HCT116 (cell line): ENCODE measurements at regions not wholly inside any gene's neighbourhood (a gene's known extent, or its start where the extent isn't known, plus 50 kb on each side); places are given as distances from the start of the nearest gene placed in this dataset.

Experiments
- ATAC-seq: fragments of 200-7000 bp; cut with Tn5 transposase; 2 replicates; pipeline ENCODE4 v1.9.1; 2020; ENCODE audit warnings: mild to moderate bottlenecking, moderate library complexity
- BruUV-seq: library from RNA; stranded (reverse); fragments of 400-500 nt; replicated peaks from 2 replicates; lab custom pipeline; 2021; lab: Mats Ljungman, UMichigan
- CTCF ChIA-PET: fragments of 300-600 bp; sonication (Branson Sonifier 250); formaldehyde crosslinking; loops from one replicate; lab custom pipeline; 2021; ENCODE audit warnings: antibody characterized with exemption; lab: Charles Lee
- POLR2A ChIA-PET: fragments of 300-600, 350-600 bp; sonication (Branson Sonifier 250); formaldehyde crosslinking; loops from one replicate; lab custom pipeline; 2021; ENCODE audit warnings: antibody characterized with exemption; lab: Charles Lee
- RAD21 ChIA-PET, 2 experiments: fragments of 300-600 bp; sonication (Branson Sonifier 250); formaldehyde crosslinking; loops; one replicate each; lab custom pipeline; 2023; ENCODE audit warnings: low total read pairs in 2 of 2; ENCODE audit not compliant: uncharacterized antibody in 2 of 2, unreplicated experiment in 2 of 2, low non-redundant PET in 1 of 2; lab: Charles Lee
- DNase-seq: peaks from one replicate; pipeline ENCODE4 v3.0.0-alpha.2; 2010; ENCODE audit warnings: low read depth, low spot score
- H2AFZ ChIP-seq: fragments of 200-600 bp; shearing (Covaris generic), sonication (generic); 2 replicates; pipeline ENCODE4 v1.6.1; 2017; ENCODE audit warnings: low read depth, mixed run types, mixed read lengths, antibody characterized with exemption, low read length; ENCODE audit not compliant: poor library complexity, severe bottlenecking
- H3K27ac ChIP-seq: 2 replicates; pipeline ENCODE4 v1.5.1; 2012; ENCODE audit warnings: low read depth, low read length
- H3K27me3 ChIP-seq: fragments of 200-600 bp; sonication (generic); 2 replicates; pipeline ENCODE4 v1.6.1; 2016; ENCODE audit warnings: mixed run types, low read length, mixed read lengths; ENCODE audit not compliant: insufficient read depth
- H3K36me3 ChIP-seq, 2 experiments: fragments of 200-500 bp in 1 of 2; fragments of 200-600 bp in 1 of 2; sonication (Bioruptor generic) in 1 of 2; sonication (generic) in 1 of 2; 2 replicates each; pipeline versions ENCODE4 v1.5.1 to v1.6.1; 2014 to 2016; ENCODE audit warnings: low read length in 2 of 2, inconsistent platforms in 1 of 2, mixed read lengths in 1 of 2, mixed run types in 1 of 2; ENCODE audit not compliant: insufficient read depth in 2 of 2, control insufficient read depth in 1 of 2
- H3K4me1 ChIP-seq, 2 experiments: fragments of 200-600 bp in 1 of 2; sonication (generic) in 1 of 2; 2 replicates each; pipeline versions ENCODE4 v1.5.1 to v1.6.1; 2012 to 2017; ENCODE audit warnings: low read length in 2 of 2, inconsistent platforms in 1 of 2, mild to moderate bottlenecking in 1 of 2, mixed read lengths in 1 of 2, mixed run types in 1 of 2, moderate library complexity in 1 of 2; ENCODE audit not compliant: insufficient read depth in 2 of 2, control insufficient read depth in 1 of 2
- H3K4me2 ChIP-seq: fragments of 200-600 bp; sonication (generic); 2 replicates; pipeline ENCODE4 v1.6.1; 2017; ENCODE audit warnings: mixed run types, low read length, mixed read lengths
- H3K4me3 ChIP-seq, 2 experiments: fragments of 200-600 bp in 1 of 2; sonication (generic) in 1 of 2; replicated peaks in 1 of 2; 2 replicates each; pipeline ENCODE4 v1.5.1; 2011 to 2016; ENCODE audit warnings: low read length in 2 of 2, control low read depth in 1 of 2, low read depth in 1 of 2, mild to moderate bottlenecking in 1 of 2, mixed read lengths in 1 of 2, mixed run types in 1 of 2
- H3K79me2 ChIP-seq: fragments of 200-600 bp; sonication (generic); 2 replicates; pipeline ENCODE4 v1.6.1; 2017; ENCODE audit warnings: mild to moderate bottlenecking, mixed run types, low read length, moderate library complexity, mixed read lengths; ENCODE audit not compliant: insufficient read depth
- H3K9ac ChIP-seq: fragments of 200-600 bp; sonication (generic); 2 replicates; pipeline ENCODE4 v1.6.1; 2016; ENCODE audit warnings: low read length, mixed read lengths
- H3K9me2 ChIP-seq: fragments of 200-600 bp; sonication (generic), shearing (Covaris generic); 2 replicates; pipeline ENCODE4 v1.6.1; 2017; ENCODE audit warnings: mixed run types, mild to moderate bottlenecking, moderate library complexity; ENCODE audit not compliant: insufficient read depth
- H3K9me3 ChIP-seq, 2 experiments: fragments of 200-500 bp in 1 of 2; fragments of 200-600 bp in 1 of 2; sonication (Bioruptor generic) in 1 of 2; sonication (generic) in 1 of 2; 2 replicates each; pipeline ENCODE4 v1.6.1; 2014 to 2017; ENCODE audit warnings: low read length in 2 of 2, mixed read lengths in 2 of 2, inconsistent platforms in 1 of 2, low read depth in 1 of 2, mild to moderate bottlenecking in 1 of 2, mixed run types in 1 of 2, moderate library complexity in 1 of 2; ENCODE audit not compliant: control insufficient read depth in 1 of 2, insufficient read depth in 1 of 2
- H4K20me1 ChIP-seq: fragments of 200-600 bp; sonication (generic), shearing (Covaris generic); 2 replicates; pipeline ENCODE4 v1.6.1; 2017; ENCODE audit warnings: mixed run types, mild to moderate bottlenecking, moderate library complexity; ENCODE audit not compliant: insufficient read depth
- CBX3 ChIP-seq: IDR thresholded peaks from 2 replicates; pipeline ENCODE4 v1.6.1; 2012; ENCODE audit warnings: low read depth
- CEBPB ChIP-seq: IDR thresholded peaks from 2 replicates; pipeline ENCODE4 v1.6.1; 2012; ENCODE audit warnings: low read depth
- EGR1 ChIP-seq: IDR thresholded peaks from 2 replicates; pipeline ENCODE4 v1.6.1; 2012; ENCODE audit warnings: low read depth
- ELF1 ChIP-seq: IDR thresholded peaks from 2 replicates; pipeline ENCODE4 v1.6.1; 2012; ENCODE audit warnings: low read depth, borderline replicate concordance
- EZH2 ChIP-seq: fragments of 200-600 bp; sonication (generic); IDR thresholded peaks from 2 replicates; pipeline ENCODE4 v1.6.1; 2017; ENCODE audit warnings: antibody characterized with exemption, mixed run types
- FOSL1 ChIP-seq: IDR thresholded peaks from 2 replicates; pipeline ENCODE4 v1.6.1; 2012; ENCODE audit warnings: low read depth
- MAX ChIP-seq: IDR thresholded peaks from 2 replicates; pipeline ENCODE4 v1.6.1; 2012
- POLR2AphosphoS5 ChIP-seq: IDR thresholded peaks from 2 replicates; pipeline ENCODE4 v1.6.1; 2011; ENCODE audit warnings: mild to moderate bottlenecking, low read depth, low read length, moderate library complexity
- RAD21 ChIP-seq: IDR thresholded peaks from 2 replicates; pipeline ENCODE4 v1.6.1; 2012; ENCODE audit warnings: low read depth, mild to moderate bottlenecking
- REST ChIP-seq: IDR thresholded peaks from 2 replicates; pipeline ENCODE4 v1.6.1; 2012; ENCODE audit warnings: low read depth
- SIN3A ChIP-seq: IDR thresholded peaks from 2 replicates; pipeline ENCODE4 v1.6.1; 2012; ENCODE audit warnings: low read depth
- SP1 ChIP-seq: IDR thresholded peaks from 2 replicates; pipeline ENCODE4 v1.6.1; 2012; ENCODE audit warnings: low read depth
- SRF ChIP-seq: IDR thresholded peaks from 2 replicates; pipeline ENCODE4 v1.6.1; 2012; ENCODE audit warnings: low read depth
- TCF7L2 ChIP-seq: IDR thresholded peaks from 2 replicates; pipeline ENCODE4 v1.7.0; 2011; ENCODE audit warnings: borderline replicate concordance, inconsistent platforms; ENCODE audit not compliant: insufficient read depth, insufficient read length; ENCODE audit errors: extremely low read depth
- YY1 ChIP-seq: IDR thresholded peaks from 2 replicates; pipeline ENCODE4 v1.6.1; 2011; ENCODE audit warnings: low read length, low read depth, moderate library complexity, mild to moderate bottlenecking; ENCODE audit not compliant: insufficient replicate concordance; ENCODE audit errors: extremely low read depth
- ZFX ChIP-seq: fragments of 450-650 bp; IDR thresholded peaks from 2 replicates; pipeline ENCODE4 v1.6.1; 2017
- intact Hi-C: fragments of 100-400 bp; cut with micrococcal nuclease; formaldehyde crosslinking; loops from 2 replicates; pipeline ENCODE4 v1.10.0; 2022
- TF ChIP-seq, protein P1 (sequence below): IDR thresholded peaks from 2 replicates; pipeline ENCODE4 v1.6.1; 2012

DNA sequence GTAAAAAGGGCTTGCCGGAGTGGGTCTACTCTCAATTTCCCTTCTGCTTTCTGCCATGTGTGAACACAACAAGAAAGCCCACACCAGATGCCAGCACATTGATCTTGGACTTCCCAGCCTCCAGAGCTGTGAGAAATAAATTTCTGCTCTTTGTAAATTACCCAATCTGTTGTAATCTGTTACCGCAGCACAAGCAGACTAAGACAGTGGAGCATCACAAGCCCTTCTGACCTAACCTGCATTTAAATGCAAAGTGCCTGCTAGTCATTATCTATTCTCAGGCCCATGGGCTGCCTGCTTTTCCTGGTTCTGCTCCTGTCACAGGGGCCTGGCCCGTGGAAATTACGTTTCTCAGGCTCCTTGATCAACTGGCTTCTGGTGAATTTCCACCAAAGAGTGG is 199.3 kb upstream of the AUTS2 start:
- H3K9me3 ChIP-seq, result peaks cover 3 to 5% of the 10 kb centered on the region in 2 experiments; a peak in 2 of 4 replicates
- no peaks in the 10 kb centered on the region for H3K36me3 ChIP-seq
- TF ChIP-seq RAD21 (no peak), SP1 (no peak), ZFX (no peak), SIN3A (no peak), EGR1 (no peak), YY1 (no peak), ELF1 (no peak), MAX (no peak), SRF (no peak), TCF7L2 (no peak), CEBPB (no peak), EZH2 (no peak)
- TF ChIP-seq, protein P1, sequence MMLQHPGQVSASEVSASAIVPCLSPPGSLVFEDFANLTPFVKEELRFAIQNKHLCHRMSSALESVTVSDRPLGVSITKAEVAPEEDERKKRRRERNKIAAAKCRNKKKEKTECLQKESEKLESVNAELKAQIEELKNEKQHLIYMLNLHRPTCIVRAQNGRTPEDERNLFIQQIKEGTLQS, result no peak
- TF ChIP-seq, all 23 proteins: peak for 0
- no peak overlapping the region for H3K27ac ChIP-seq
- no peaks in the 10 kb centered on the region for H4K20me1 ChIP-seq
- no peak overlapping the region for H3K4me2 ChIP-seq
- no peaks in the 10 kb centered on the region for H3K27me3 ChIP-seq
- RAD21 ChIA-PET, result no interaction called here
- CTCF ChIA-PET, result no interaction called here
- no peaks in the 10 kb centered on the region for H3K9me2 ChIP-seq
- no peak overlapping the region for H3K4me3 ChIP-seq
- H3K9ac ChIP-seq, result no peak overlapping the region
- H3K79me2 ChIP-seq, result no peaks in the 10 kb centered on the region
- intact Hi-C loops, result no loop called here
- no peak overlapping the region for H2AFZ ChIP-seq
- BruUV-seq, result no TSS peak
- no peaks in the 10 kb centered on the region for H3K4me1 ChIP-seq
- ATAC-seq (no peak), DNase-seq (no peak)
- POLR2A ChIA-PET, result no interaction called here

DNA sequence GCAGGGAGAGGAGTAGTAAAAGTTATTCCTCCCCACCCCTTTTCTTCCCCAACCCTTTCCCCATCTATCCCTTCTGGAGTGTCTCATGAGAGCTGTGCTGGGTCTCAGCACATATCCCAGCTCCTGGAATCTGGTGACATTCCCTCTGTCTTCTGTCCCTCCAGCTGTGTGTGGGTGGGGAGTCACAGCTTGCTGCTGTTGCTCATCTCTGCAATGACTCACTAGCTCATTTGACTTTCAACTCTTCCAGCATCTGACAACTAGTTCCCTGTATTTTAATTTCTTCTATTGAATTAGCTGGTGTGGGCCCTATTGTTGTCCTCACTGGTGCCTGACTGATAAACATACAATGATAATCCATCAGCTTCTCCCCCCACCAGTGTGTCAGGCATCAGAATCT is 198.9 kb upstream of the AUTS2 start:
- ChIA-PET RAD21 (no interaction called here), CTCF (no interaction called here)
- no peak overlapping the region for H2AFZ ChIP-seq
- no peak for DNase-seq
- H3K4me2 ChIP-seq, result no peak overlapping the region
- no peak overlapping the region for H3K9ac ChIP-seq
- no peaks in the 10 kb centered on the region for H4K20me1 ChIP-seq
- no peak overlapping the region for H3K27ac ChIP-seq
- H3K9me3 ChIP-seq, result peaks cover 3 to 7% of the 10 kb centered on the region in 2 experiments; a peak in 2 of 4 replicates
- H3K27me3 ChIP-seq, result no peaks in the 10 kb centered on the region
- no peaks in the 10 kb centered on the region for H3K79me2 ChIP-seq
- H3K4me3 ChIP-seq, result no peak overlapping the region
- no peaks in the 10 kb centered on the region for H3K36me3 ChIP-seq
- BruUV-seq, result no TSS peak
- no peak for TF ChIP-seq ELF1
- no peak for TF ChIP-seq ZFX
- TF ChIP-seq EZH2, result no peak
- no peak for TF ChIP-seq POLR2AphosphoS5
- TF ChIP-seq SIN3A, result no peak
- no peak for TF ChIP-seq CEBPB
- no peak for TF ChIP-seq CBX3
- no peak for TF ChIP-seq RAD21
- TF ChIP-seq REST, result no peak
- no peak for TF ChIP-seq FOSL1
- TF ChIP-seq, all 23 proteins: peak for 0
- Histone ChIP-seq H3K4me1 (no peaks in the 10 kb centered on the region), H3K9me2 (no peaks in the 10 kb centered on the region)
- intact Hi-C loops, result no loop called here
- POLR2A ChIA-PET, result no interaction called here
- no peak for ATAC-seq
